SK-N-SH (cell line): ENCODE measurements at regions not wholly inside any gene's neighbourhood (a gene's known extent, or its start where the extent isn't known, plus 50 kb on each side); places are given as distances from the start of the nearest gene placed in this dataset.

Experiments
- CTCF ChIA-PET: fragments of 300-600, 350-600 bp; formaldehyde crosslinking; extraction: SDS; loops from one replicate; lab custom pipeline; 2021; lab: Yijun Ruan, JAX
- POLR2A ChIA-PET: fragments of 350-600 bp; sonication (Branson Sonifier 250); formaldehyde crosslinking; extraction: SDS; loops from one replicate; lab custom pipeline; 2020; ENCODE audit warnings: antibody characterized with exemption, inconsistent platforms; lab: Yijun Ruan, JAX
- DNase-seq: peaks from one replicate; pipeline ENCODE4 v3.0.0; 2012
- H2AFZ ChIP-seq: fragments of 200-600 bp; sonication (generic); 2 replicates; pipeline ENCODE4 v1.8.1; 2016; ENCODE audit warnings: antibody characterized with exemption, mild to moderate bottlenecking, low read depth
- H3F3A ChIP-seq: fragments of 200-600 bp; sonication (generic); replicated peaks from 2 replicates; pipeline ENCODE3; 2016; ENCODE audit warnings: antibody characterized with exemption, mild to moderate bottlenecking; ENCODE audit not compliant: insufficient read depth
- H3K27ac ChIP-seq, 2 experiments: fragments of 200-500 bp in 1 of 2; fragments of 200-600 bp in 1 of 2; sonication (Bioruptor generic) in 1 of 2; sonication (generic), shearing (Covaris generic) in 1 of 2; 2 replicates each; pipeline versions ENCODE4 v1.5.1 to v1.6.1; 2014 to 2016; ENCODE audit warnings: low read depth in 2 of 2, inconsistent platforms in 1 of 2, low read length in 1 of 2, mild to moderate bottlenecking in 1 of 2, mixed read lengths in 1 of 2
- H3K27me3 ChIP-seq: fragments of 200-600 bp; sonication (generic), shearing (Covaris generic); 2 replicates; pipeline ENCODE4 v1.6.1; 2016; ENCODE audit warnings: mixed run types; ENCODE audit not compliant: insufficient read depth
- H3K36me3 ChIP-seq, 2 experiments: fragments of 200-500 bp in 1 of 2; fragments of 200-600 bp in 1 of 2; sonication (Bioruptor generic) in 1 of 2; sonication (generic) in 1 of 2; replicated peaks in 1 of 2; 2 replicates each; pipeline versions ENCODE3 to v1.5.1; 2014 to 2016; ENCODE audit warnings: low read length in 1 of 2, mild to moderate bottlenecking in 1 of 2; ENCODE audit not compliant: insufficient read depth in 2 of 2, control insufficient read depth in 1 of 2
- H3K4me1 ChIP-seq, 2 experiments: fragments of 200-500 bp in 1 of 2; fragments of 200-600 bp in 1 of 2; sonication (Bioruptor generic) in 1 of 2; sonication (generic), shearing (Covaris generic) in 1 of 2; 2 replicates each; pipeline versions ENCODE4 v1.5.1 to v1.6.1; 2014 to 2016; ENCODE audit warnings: low read depth in 1 of 2, low read length in 1 of 2, mixed run types in 1 of 2; ENCODE audit not compliant: insufficient read depth in 2 of 2, control insufficient read depth in 1 of 2
- H3K4me2 ChIP-seq: fragments of 200-600 bp; sonication (generic), shearing (Covaris generic); 2 replicates; pipeline ENCODE4 v1.6.1; 2017; ENCODE audit warnings: mixed run types
- H3K4me3 ChIP-seq, 2 experiments: fragments of 200-500 bp in 1 of 2; fragments of 200-600 bp in 1 of 2; sonication (Bioruptor generic) in 1 of 2; sonication (generic), shearing (Covaris generic) in 1 of 2; 2 replicates each; pipeline versions ENCODE4 v1.5.1 to v1.8.1; 2014 to 2016; ENCODE audit warnings: low read depth in 2 of 2, inconsistent platforms in 1 of 2, low read length in 1 of 2, mild to moderate bottlenecking in 1 of 2, mixed read lengths in 1 of 2, moderate library complexity in 1 of 2
- H3K79me2 ChIP-seq: fragments of 200-600 bp; sonication (generic); 2 replicates; pipeline ENCODE4 v1.8.1; 2017; ENCODE audit warnings: mild to moderate bottlenecking; ENCODE audit not compliant: insufficient read depth
- H3K9ac ChIP-seq: fragments of 200-600 bp; sonication (generic); 2 replicates; pipeline ENCODE4 v1.6.1; 2017; ENCODE audit warnings: mixed run types
- H3K9me2 ChIP-seq: fragments of 200-600 bp; sonication (generic); 2 replicates; pipeline ENCODE4 v1.6.1; 2017; ENCODE audit warnings: mixed run types
- H3K9me3 ChIP-seq: fragments of 200-600 bp; sonication (generic); 2 replicates; pipeline ENCODE4 v1.6.1; 2017; ENCODE audit warnings: mixed run types, mild to moderate bottlenecking, moderate library complexity
- H4K20me1 ChIP-seq: fragments of 200-600 bp; sonication (generic); 2 replicates; pipeline ENCODE4 v1.6.1; 2017; ENCODE audit warnings: mild to moderate bottlenecking, mixed run types; ENCODE audit not compliant: insufficient read depth
- CHD2 ChIP-seq: fragments of 150-350 bp; IDR thresholded peaks from 2 replicates; pipeline ENCODE4 v1.6.1; 2018; ENCODE audit warnings: low read length; ENCODE audit not compliant: partially characterized antibody
- ELF1 ChIP-seq: IDR thresholded peaks from 2 replicates; pipeline ENCODE4 v1.4.0; 2012
- EZH2phosphoT487 ChIP-seq: fragments of 200-600 bp; sonication (generic); IDR thresholded peaks from 2 replicates; pipeline ENCODE4 v1.6.1; 2017; ENCODE audit warnings: low read depth, mixed run types, mild to moderate bottlenecking, antibody characterized with exemption, moderate library complexity, borderline replicate concordance
- FOXJ3 ChIP-seq: sonication (generic); formaldehyde crosslinking; IDR thresholded peaks from 2 replicates; pipeline ENCODE4 v1.5.1; 2020; ENCODE audit warnings: mild to moderate bottlenecking, missing genetic modification reagents
- FOXM1 ChIP-seq: IDR thresholded peaks from 2 replicates; pipeline ENCODE4 v1.4.0; 2012; ENCODE audit warnings: low read depth, mild to moderate bottlenecking
- GABPA ChIP-seq: IDR thresholded peaks from 2 replicates; pipeline ENCODE4 v1.4.0; 2012; ENCODE audit warnings: low read depth, mild to moderate bottlenecking
- JUND ChIP-seq: IDR thresholded peaks from 2 replicates; pipeline ENCODE4 v1.4.0; 2012
- MEF2A ChIP-seq: IDR thresholded peaks from 2 replicates; pipeline ENCODE4 v1.4.0; 2012; ENCODE audit warnings: low read depth, borderline replicate concordance
- MXI1 ChIP-seq: IDR thresholded peaks from 2 replicates; pipeline ENCODE4 v1.6.1; 2012; ENCODE audit warnings: mild to moderate bottlenecking, low read depth, low read length, improper control_type of control experiment
- NRF1 ChIP-seq: IDR thresholded peaks from 2 replicates; pipeline ENCODE4 v1.6.1; 2012; ENCODE audit warnings: low read depth, mild to moderate bottlenecking, low read length
- PBX3 ChIP-seq: IDR thresholded peaks from 2 replicates; pipeline ENCODE4; 2012
- RCOR1 ChIP-seq: fragments of 150-350 bp; IDR thresholded peaks from 2 replicates; pipeline ENCODE4 v1.6.1; 2017; ENCODE audit warnings: antibody characterized with exemption, low read length
- RFX5 ChIP-seq: IDR thresholded peaks from 2 replicates; pipeline ENCODE4 v1.6.1; 2012; ENCODE audit warnings: mild to moderate bottlenecking, improper control_type of control experiment, low read length
- TCF12 ChIP-seq: IDR thresholded peaks from 2 replicates; pipeline ENCODE4 v1.4.0; 2012
- TEAD4 ChIP-seq: IDR thresholded peaks from 2 replicates; pipeline ENCODE4 v1.4.0; 2012; ENCODE audit warnings: mild to moderate bottlenecking, borderline replicate concordance; ENCODE audit not compliant: insufficient read depth
- WGBS: methylation state at CpG from one replicate; pipeline ENCODE4 v1.1.6; 2017; ENCODE audit warnings: low lambda C conversion rate; 5-methylcytosine and 5-hydroxymethylcytosine counted together
- TF ChIP-seq, protein P1 (sequence below): fragments of 150-350 bp; IDR thresholded peaks from 2 replicates; pipeline ENCODE4 v1.6.1; 2016; ENCODE audit warnings: mild to moderate bottlenecking, low read depth, low read length
- TF ChIP-seq, protein P2 (sequence below): fragments of 200-600 bp; sonication (generic); IDR thresholded peaks from 2 replicates; pipeline ENCODE4 v1.6.1; 2017; ENCODE audit warnings: antibody characterized with exemption, mild to moderate bottlenecking, moderate library complexity
- TF ChIP-seq, protein P3 (sequence below): IDR thresholded peaks from 2 replicates; pipeline ENCODE4 v1.4.0; 2012; ENCODE audit warnings: low read depth, borderline replicate concordance
- TF ChIP-seq, protein P4 (sequence below): fragments of 150-350 bp; IDR thresholded peaks from 2 replicates; pipeline ENCODE4 v1.6.1; 2017; ENCODE audit warnings: antibody characterized with exemption, low read length, low read depth, borderline replicate concordance

- Histone ChIP-seq H3K4me2 (no peak overlapping the region), H3K4me1 (no peaks in the 10 kb centered on the region), H3K27ac (no peak overlapping the region), H4K20me1 (no peaks in the 10 kb centered on the region), H2AFZ (no peak overlapping the region), H3K36me3 (no peaks in the 10 kb centered on the region), H3K9me3 (no peaks in the 10 kb centered on the region; the same call in 1 of the 2 replicates), H3K4me3 (no peak overlapping the region), H3K27me3 (no peaks in the 10 kb centered on the region), H3K79me2 (no peaks in the 10 kb centered on the region), H3K9me2 (no peaks in the 10 kb centered on the region), H3K9ac (no peak overlapping the region), H3F3A (no peaks in the 10 kb centered on the region)
- 58% methylated on average over 8 of the region's 10 CpGs for WGBS
- no peak for DNase-seq
- TF ChIP-seq, protein P1, sequence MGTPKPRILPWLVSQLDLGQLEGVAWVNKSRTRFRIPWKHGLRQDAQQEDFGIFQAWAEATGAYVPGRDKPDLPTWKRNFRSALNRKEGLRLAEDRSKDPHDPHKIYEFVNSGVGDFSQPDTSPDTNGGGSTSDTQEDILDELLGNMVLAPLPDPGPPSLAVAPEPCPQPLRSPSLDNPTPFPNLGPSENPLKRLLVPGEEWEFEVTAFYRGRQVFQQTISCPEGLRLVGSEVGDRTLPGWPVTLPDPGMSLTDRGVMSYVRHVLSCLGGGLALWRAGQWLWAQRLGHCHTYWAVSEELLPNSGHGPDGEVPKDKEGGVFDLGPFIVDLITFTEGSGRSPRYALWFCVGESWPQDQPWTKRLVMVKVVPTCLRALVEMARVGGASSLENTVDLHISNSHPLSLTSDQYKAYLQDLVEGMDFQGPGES = no peak
- no peak for TF ChIP-seq PBX3
- TF ChIP-seq FOXJ3 (CRISPR knock-in tag) = no peak
- ChIA-PET CTCF (no interaction called here), POLR2A (no interaction called here)
These were observed 2188.5 kb upstream of the WWC1 start for GRCh38 chr5:166102947-166103346.

DNA sequence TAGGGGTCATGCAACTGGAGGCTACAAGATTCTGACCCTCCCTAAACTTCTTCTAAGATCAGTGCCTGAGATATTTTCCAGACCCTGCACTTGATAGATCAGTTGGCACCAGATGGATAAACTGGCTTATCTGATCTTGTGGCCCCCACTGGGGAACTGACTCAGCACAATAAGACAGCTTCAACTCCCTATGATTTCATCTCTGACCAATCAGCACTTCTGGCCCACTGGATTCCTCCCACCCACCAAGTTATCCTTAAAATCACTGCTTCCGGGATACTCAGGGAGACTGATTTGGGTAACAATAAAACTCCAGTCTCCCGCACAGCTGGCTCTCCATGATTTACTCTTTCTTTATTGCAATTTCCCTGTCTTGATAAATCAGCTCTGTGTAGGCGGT lies 2180.4 kb upstream of the WWC1 start:
- Histone ChIP-seq H4K20me1 (no peaks in the 10 kb centered on the region), H3K79me2 (no peaks in the 10 kb centered on the region), H2AFZ (no peak overlapping the region), H3K9me2 (no peaks in the 10 kb centered on the region), H3K4me2 (no peak overlapping the region), H3K36me3 (no peaks in the 10 kb centered on the region)
- POLR2A ChIA-PET = no interaction called here
- 43% methylated on average over 3 of the region's 3 CpGs for WGBS
- CTCF ChIA-PET = no interaction called here
- TF ChIP-seq, protein P2, sequence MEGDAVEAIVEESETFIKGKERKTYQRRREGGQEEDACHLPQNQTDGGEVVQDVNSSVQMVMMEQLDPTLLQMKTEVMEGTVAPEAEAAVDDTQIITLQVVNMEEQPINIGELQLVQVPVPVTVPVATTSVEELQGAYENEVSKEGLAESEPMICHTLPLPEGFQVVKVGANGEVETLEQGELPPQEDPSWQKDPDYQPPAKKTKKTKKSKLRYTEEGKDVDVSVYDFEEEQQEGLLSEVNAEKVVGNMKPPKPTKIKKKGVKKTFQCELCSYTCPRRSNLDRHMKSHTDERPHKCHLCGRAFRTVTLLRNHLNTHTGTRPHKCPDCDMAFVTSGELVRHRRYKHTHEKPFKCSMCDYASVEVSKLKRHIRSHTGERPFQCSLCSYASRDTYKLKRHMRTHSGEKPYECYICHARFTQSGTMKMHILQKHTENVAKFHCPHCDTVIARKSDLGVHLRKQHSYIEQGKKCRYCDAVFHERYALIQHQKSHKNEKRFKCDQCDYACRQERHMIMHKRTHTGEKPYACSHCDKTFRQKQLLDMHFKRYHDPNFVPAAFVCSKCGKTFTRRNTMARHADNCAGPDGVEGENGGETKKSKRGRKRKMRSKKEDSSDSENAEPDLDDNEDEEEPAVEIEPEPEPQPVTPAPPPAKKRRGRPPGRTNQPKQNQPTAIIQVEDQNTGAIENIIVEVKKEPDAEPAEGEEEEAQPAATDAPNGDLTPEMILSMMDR = no peak
- TF ChIP-seq GABPA = no peak
- TF ChIP-seq EZH2phosphoT487 = no peak
- no peak for TF ChIP-seq CHD2
- TF ChIP-seq, protein P3, sequence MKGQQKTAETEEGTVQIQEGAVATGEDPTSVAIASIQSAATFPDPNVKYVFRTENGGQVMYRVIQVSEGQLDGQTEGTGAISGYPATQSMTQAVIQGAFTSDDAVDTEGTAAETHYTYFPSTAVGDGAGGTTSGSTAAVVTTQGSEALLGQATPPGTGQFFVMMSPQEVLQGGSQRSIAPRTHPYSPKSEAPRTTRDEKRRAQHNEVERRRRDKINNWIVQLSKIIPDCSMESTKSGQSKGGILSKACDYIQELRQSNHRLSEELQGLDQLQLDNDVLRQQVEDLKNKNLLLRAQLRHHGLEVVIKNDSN = no peak
- TF ChIP-seq ELF1 = no peak
- no peak for TF ChIP-seq NRF1
- TF ChIP-seq, protein P4, sequence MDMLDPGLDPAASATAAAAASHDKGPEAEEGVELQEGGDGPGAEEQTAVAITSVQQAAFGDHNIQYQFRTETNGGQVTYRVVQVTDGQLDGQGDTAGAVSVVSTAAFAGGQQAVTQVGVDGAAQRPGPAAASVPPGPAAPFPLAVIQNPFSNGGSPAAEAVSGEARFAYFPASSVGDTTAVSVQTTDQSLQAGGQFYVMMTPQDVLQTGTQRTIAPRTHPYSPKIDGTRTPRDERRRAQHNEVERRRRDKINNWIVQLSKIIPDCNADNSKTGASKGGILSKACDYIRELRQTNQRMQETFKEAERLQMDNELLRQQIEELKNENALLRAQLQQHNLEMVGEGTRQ = no peak
- TF ChIP-seq TEAD4 = no peak
- no peak for TF ChIP-seq FOXJ3 (CRISPR knock-in tag)
- TF ChIP-seq MEF2A = no peak
- no peak for TF ChIP-seq MXI1
- TF ChIP-seq, protein P1 = no peak
- TF ChIP-seq RCOR1 = no peak
- TF ChIP-seq RFX5 = no peak
- TF ChIP-seq JUND = no peak
- no peak for TF ChIP-seq TCF12
- no peak for TF ChIP-seq FOXM1
- no peak for TF ChIP-seq PBX3
- TF ChIP-seq, all 33 proteins: peak for 0
- H3K27me3 ChIP-seq = no peaks in the 10 kb centered on the region
- DNase-seq = no peak
- H3K4me1 ChIP-seq = no peaks in the 10 kb centered on the region
- no peak overlapping the region for H3K27ac ChIP-seq
- H3K9ac ChIP-seq = no peak overlapping the region
- H3K9me3 ChIP-seq = no peaks in the 10 kb centered on the region; the same call in 1 of the 2 replicates
- H3F3A ChIP-seq = no peaks in the 10 kb centered on the region
- no peak overlapping the region for H3K4me3 ChIP-seq
